ENCODE measurements at regions not wholly inside any gene's neighbourhood (a gene's known extent, or its start where the extent isn't known, plus 50 kb on each side); places are given as distances from the start of the nearest gene placed in this dataset.

DNA sequence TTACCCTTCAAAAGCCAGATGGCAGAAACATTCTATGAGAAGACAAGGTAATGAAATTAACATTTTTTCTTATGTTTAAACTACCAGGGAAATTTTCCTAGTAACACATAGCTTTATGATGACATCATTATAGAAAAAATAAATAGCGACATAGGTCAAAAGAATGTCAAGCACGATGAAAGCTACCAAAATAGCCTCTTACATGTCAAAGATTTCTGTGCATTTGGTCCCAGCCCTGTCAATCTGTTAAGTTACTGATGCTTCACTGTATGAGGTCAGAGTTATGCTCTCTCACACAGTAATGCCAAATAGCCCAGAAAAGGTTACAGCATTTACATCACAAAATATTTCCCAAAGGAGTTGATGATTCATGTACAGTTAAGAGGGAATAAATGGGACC lies 199.8 kb upstream of the DEFB112 start:
- TF ChIP-seq, protein P1, sequence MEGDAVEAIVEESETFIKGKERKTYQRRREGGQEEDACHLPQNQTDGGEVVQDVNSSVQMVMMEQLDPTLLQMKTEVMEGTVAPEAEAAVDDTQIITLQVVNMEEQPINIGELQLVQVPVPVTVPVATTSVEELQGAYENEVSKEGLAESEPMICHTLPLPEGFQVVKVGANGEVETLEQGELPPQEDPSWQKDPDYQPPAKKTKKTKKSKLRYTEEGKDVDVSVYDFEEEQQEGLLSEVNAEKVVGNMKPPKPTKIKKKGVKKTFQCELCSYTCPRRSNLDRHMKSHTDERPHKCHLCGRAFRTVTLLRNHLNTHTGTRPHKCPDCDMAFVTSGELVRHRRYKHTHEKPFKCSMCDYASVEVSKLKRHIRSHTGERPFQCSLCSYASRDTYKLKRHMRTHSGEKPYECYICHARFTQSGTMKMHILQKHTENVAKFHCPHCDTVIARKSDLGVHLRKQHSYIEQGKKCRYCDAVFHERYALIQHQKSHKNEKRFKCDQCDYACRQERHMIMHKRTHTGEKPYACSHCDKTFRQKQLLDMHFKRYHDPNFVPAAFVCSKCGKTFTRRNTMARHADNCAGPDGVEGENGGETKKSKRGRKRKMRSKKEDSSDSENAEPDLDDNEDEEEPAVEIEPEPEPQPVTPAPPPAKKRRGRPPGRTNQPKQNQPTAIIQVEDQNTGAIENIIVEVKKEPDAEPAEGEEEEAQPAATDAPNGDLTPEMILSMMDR (conservative IDR thresholded peaks at IDR 0.05; ENCODE audit: low read depth, low read length) = no peak
- TF ChIP-seq CHD1 (IDR thresholded peaks at IDR 0.05; ENCODE audit: low read depth, low read length) (no peak), RAD21 (IDR thresholded peaks at IDR 0.05; ENCODE audit: low read length) (no peak), CEBPB (IDR thresholded peaks at IDR 0.05; ENCODE audit: low read depth, low read length) (no peak), POLR2A (IDR thresholded peaks at IDR 0.05; ENCODE audit: low read depth, low read length) (no peak)
